Transverse colon (tissue), 4 donors: ENCODE measurements at regions not wholly inside any gene's neighbourhood (a gene's known extent, or its start where the extent isn't known, plus 50 kb on each side); places are given as distances from the start of the nearest gene placed in this dataset.

Experiments
- CTCF ChIP-seq, 5 experiments: fragments of 200-600 bp in 3 of 5; fragments of 450-650 bp in 2 of 5; sonication (generic) in 3 of 5; IDR thresholded peaks; 1 replicate in 2 of 5; 2 replicates in 3 of 5; pipeline ENCODE4 v1.5.1; 2016 to 2017; ENCODE audit warnings: antibody characterized with exemption in 5 of 5, inconsistent platforms in 3 of 5, mild to moderate bottlenecking in 2 of 5, moderate library complexity in 1 of 5
- EP300 ChIP-seq: sonication (generic); formaldehyde crosslinking; IDR thresholded peaks from one replicate; pipeline ENCODE4 v1.6.1; 2017; ENCODE audit warnings: antibody characterized with exemption, low read depth
- POLR2A ChIP-seq: fragments of 450-650 bp; IDR thresholded peaks from one replicate; pipeline ENCODE4 v1.6.1; 2016; ENCODE audit warnings: antibody characterized with exemption, mild to moderate bottlenecking, moderate library complexity
- POLR2AphosphoS5 ChIP-seq, 3 donors: sonication (generic); formaldehyde crosslinking; IDR thresholded peaks; one replicate each; pipeline ENCODE4 v1.6.1; 2016; ENCODE audit warnings: antibody characterized with exemption in 3 of 3

- no peak for TF ChIP-seq POLR2A
- no peak for TF ChIP-seq POLR2AphosphoS5 (IDR thresholded peaks at IDR 0.05)
- no peak for TF ChIP-seq CTCF (IDR thresholded peaks at IDR 0.05)
- no peak for TF ChIP-seq EP300
Measured at GRCh38 chr4:20462426-20463175, 210.9 kb downstream of the SLIT2 start.
